IMR-90 (cell line): ENCODE measurements at regions not wholly inside any gene's neighbourhood (a gene's known extent, or its start where the extent isn't known, plus 50 kb on each side); places are given as distances from the start of the nearest gene placed in this dataset.

Source experiments
- ATAC-seq: fragments of 200-7000 bp; cut with Tn5 transposase; 2 replicates; pipeline ENCODE4 v1.9.1; 2020; ENCODE audit warnings: low read depth, mild to moderate bottlenecking, moderate library complexity
- BruUV-seq: library from RNA; stranded (reverse); fragments of 400-500 nt; replicated peaks from 2 replicates; lab custom pipeline; 2021; lab: Mats Ljungman, UMichigan
- CTCF ChIA-PET: fragments of 300-600 bp; formaldehyde crosslinking; extraction: SDS; loops from one replicate; lab custom pipeline; 2021; ENCODE audit warnings: antibody characterized with exemption; lab: Yijun Ruan, JAX
- POLR2A ChIA-PET: fragments of 300-600 bp; sonication (Branson Sonifier 250); formaldehyde crosslinking; loops from one replicate; lab custom pipeline; 2022; ENCODE audit warnings: antibody characterized with exemption; ENCODE audit not compliant: unreplicated experiment; lab: Charles Lee
- DNase-seq: peaks from one replicate; pipeline ENCODE4 v3.0.0; 2013
- H2AFZ ChIP-seq: replicated peaks from 2 replicates; pipeline ENCODE3; 2013; ENCODE audit warnings: low read length, mild to moderate bottlenecking; ENCODE audit not compliant: poor library complexity
- H2AK5ac ChIP-seq: 2 replicates; pipeline ENCODE4 v1.6.1; 2013; ENCODE audit warnings: low read depth, low read length, inconsistent platforms
- H2AK9ac ChIP-seq: replicated peaks from 2 replicates; pipeline ENCODE3; 2013; ENCODE audit warnings: mild to moderate bottlenecking, low read depth, low read length, moderate library complexity; ENCODE audit not compliant: poor library complexity
- H2BK120ac ChIP-seq: 2 replicates; pipeline ENCODE4 v1.6.1; 2013; ENCODE audit warnings: low read depth, low read length, inconsistent platforms
- H2BK15ac ChIP-seq: 3 replicates; pipeline ENCODE4 v1.6.1; 2013; ENCODE audit warnings: low read depth, low read length, inconsistent platforms
- H2BK20ac ChIP-seq: 2 replicates; pipeline ENCODE4 v1.6.1; 2013; ENCODE audit warnings: low read depth, mild to moderate bottlenecking, inconsistent platforms, low read length, moderate library complexity
- H2BK5ac ChIP-seq: 2 replicates; pipeline ENCODE4 v1.6.1; 2013; ENCODE audit warnings: mild to moderate bottlenecking, low read depth, low read length, inconsistent platforms; ENCODE audit not compliant: poor library complexity, severe bottlenecking
- H3K14ac ChIP-seq: replicated peaks from 2 replicates; pipeline ENCODE4 v1.6.1; 2013; ENCODE audit warnings: low read depth, low read length, inconsistent platforms
- H3K18ac ChIP-seq: 2 replicates; pipeline ENCODE4 v1.6.1; 2013; ENCODE audit warnings: low read depth, low read length, control low read depth
- H3K23ac ChIP-seq: 2 replicates; pipeline ENCODE4 v1.6.1; 2013; ENCODE audit warnings: low read depth, low read length, inconsistent platforms
- H3K27ac ChIP-seq: 2 replicates; pipeline ENCODE4 v1.5.1; 2013; ENCODE audit warnings: mild to moderate bottlenecking, control low read depth, low read length; ENCODE audit not compliant: insufficient read depth
- H3K27me3 ChIP-seq: 2 replicates; pipeline ENCODE4 v1.6.1; 2013; ENCODE audit warnings: low read length; ENCODE audit not compliant: control insufficient read depth, insufficient read depth
- H3K36me3 ChIP-seq: 2 replicates; pipeline ENCODE4 v1.6.1; 2013; ENCODE audit warnings: low read length, mixed read lengths; ENCODE audit not compliant: control insufficient read depth, insufficient read depth
- H3K4ac ChIP-seq: 2 replicates; pipeline ENCODE4 v1.6.1; 2013; ENCODE audit warnings: low read depth, low read length, inconsistent platforms
- H3K4me1 ChIP-seq: 2 replicates; pipeline ENCODE4 v1.6.1; 2013; ENCODE audit warnings: low read length, mixed read lengths; ENCODE audit not compliant: control insufficient read depth, insufficient read depth
- H3K4me2 ChIP-seq: 2 replicates; pipeline ENCODE4 v1.6.1; 2013; ENCODE audit warnings: low read depth, mild to moderate bottlenecking, control low read depth, low read length, moderate library complexity
- H3K4me3 ChIP-seq: 2 replicates; pipeline ENCODE4 v1.5.1; 2013; ENCODE audit warnings: low read depth, mild to moderate bottlenecking, control low read depth, low read length, moderate library complexity; ENCODE audit not compliant: insufficient read depth
- H3K56ac ChIP-seq: 2 replicates; pipeline ENCODE4 v1.6.1; 2013; ENCODE audit warnings: low read length, inconsistent platforms; ENCODE audit not compliant: insufficient read depth; ENCODE audit errors: extremely low read depth
- H3K79me1 ChIP-seq, 2 experiments: 2 replicates each; pipeline ENCODE4 v1.6.1; 2013; ENCODE audit warnings: low read length in 2 of 2, inconsistent platforms in 1 of 2, low read depth in 1 of 2
- H3K9ac ChIP-seq: 2 replicates; pipeline ENCODE4 v1.6.1; 2013; ENCODE audit warnings: low read depth, low read length, control low read depth
- H3K9me1 ChIP-seq: 2 replicates; pipeline ENCODE4 v1.6.1; 2013; ENCODE audit warnings: low read length, inconsistent platforms; ENCODE audit not compliant: insufficient read depth
- H3K9me3 ChIP-seq: 2 replicates; pipeline ENCODE4 v1.6.1; 2013; ENCODE audit warnings: low read length; ENCODE audit not compliant: control insufficient read depth, insufficient read depth
- H4K20me1 ChIP-seq: 2 replicates; pipeline ENCODE4 v1.6.1; 2013; ENCODE audit warnings: low read length, inconsistent platforms; ENCODE audit not compliant: insufficient read depth
- H4K5ac ChIP-seq: 2 replicates; pipeline ENCODE4 v1.6.1; 2013; ENCODE audit warnings: mild to moderate bottlenecking, low read depth, low read length, control low read depth
- H4K8ac ChIP-seq, 2 experiments: 2 replicates each; pipeline ENCODE4 v1.6.1; 2013; ENCODE audit warnings: low read depth in 2 of 2, low read length in 2 of 2, control low read depth in 1 of 2, inconsistent platforms in 1 of 2
- H4K91ac ChIP-seq: 2 replicates; pipeline ENCODE4 v1.6.1; 2013; ENCODE audit warnings: low read depth, low read length, inconsistent platforms; ENCODE audit not compliant: insufficient read depth
- BHLHE40 ChIP-seq: fragments of 150-350 bp; IDR thresholded peaks from 2 replicates; pipeline ENCODE4 v1.6.1; 2016; ENCODE audit warnings: mild to moderate bottlenecking, low read depth, low read length
- CEBPB ChIP-seq: IDR thresholded peaks from 2 replicates; pipeline ENCODE4 v1.6.1; 2012; ENCODE audit warnings: low read depth, low read length, improper control_type of control experiment
- CHD1 ChIP-seq: IDR thresholded peaks from 2 replicates; pipeline ENCODE4 v1.6.1; 2012; ENCODE audit warnings: low read depth, low read length, improper control_type of control experiment
- CTCF ChIP-seq: conservative IDR thresholded peaks from 2 replicates; pipeline ENCODE4 v1.5.1; 2012; ENCODE audit warnings: mild to moderate bottlenecking, low read depth, low read length, improper control_type of control experiment
- ELK1 ChIP-seq: fragments of 150-350 bp; IDR thresholded peaks from 2 replicates; pipeline ENCODE4 v1.6.1; 2016; ENCODE audit warnings: low read depth, mild to moderate bottlenecking, low read length, moderate library complexity, borderline replicate concordance
- FOS ChIP-seq: fragments of 150-350 bp; IDR thresholded peaks from 2 replicates; pipeline ENCODE4 v1.6.1; 2016; ENCODE audit warnings: low read depth, low read length
- MAFK ChIP-seq: IDR thresholded peaks from 2 replicates; pipeline ENCODE4 v1.6.1; 2012; ENCODE audit warnings: low read depth, low read length, improper control_type of control experiment
- MAZ ChIP-seq: IDR thresholded peaks from 2 replicates; pipeline ENCODE4 v1.6.1; 2012; ENCODE audit warnings: low read depth, mild to moderate bottlenecking, low read length, improper control_type of control experiment, moderate library complexity, borderline replicate concordance
- MXI1 ChIP-seq: IDR thresholded peaks from 2 replicates; pipeline ENCODE4 v1.6.1; 2012; ENCODE audit warnings: low read depth, mild to moderate bottlenecking, low read length, moderate library complexity, borderline replicate concordance
- NFE2L2 ChIP-seq: fragments of 150-350 bp; IDR thresholded peaks from 2 replicates; pipeline ENCODE4 v1.6.1; 2016; ENCODE audit warnings: low read depth, mild to moderate bottlenecking, low read length
- POLR2A ChIP-seq: IDR thresholded peaks from 2 replicates; pipeline ENCODE4 v1.6.1; 2012; ENCODE audit warnings: mild to moderate bottlenecking, low read depth, low read length
- RAD21 ChIP-seq: IDR thresholded peaks from 2 replicates; pipeline ENCODE4 v1.6.1; 2012; ENCODE audit warnings: low read length, improper control_type of control experiment
- RCOR1 ChIP-seq: IDR thresholded peaks from 2 replicates; pipeline ENCODE4 v1.6.1; 2012; ENCODE audit warnings: mild to moderate bottlenecking, low read length, improper control_type of control experiment; ENCODE audit not compliant: insufficient replicate concordance
- RFX5 ChIP-seq: IDR thresholded peaks from 2 replicates; pipeline ENCODE4 v1.8.0; 2012; ENCODE audit warnings: low read depth, mild to moderate bottlenecking, low read length, moderate library complexity
- SMC3 ChIP-seq: fragments of 150-350 bp; IDR thresholded peaks from 2 replicates; pipeline ENCODE4 v1.6.1; 2016; ENCODE audit warnings: low read depth, mild to moderate bottlenecking, antibody characterized with exemption, low read length, moderate library complexity
- USF2 ChIP-seq: fragments of 150-350 bp; IDR thresholded peaks from 2 replicates; pipeline ENCODE4 v1.6.1; 2017; ENCODE audit warnings: mild to moderate bottlenecking, antibody characterized with exemption, low read length, low read depth
- WGBS, 2 experiments: methylation state at CpG; one replicate each; pipeline versions ENCODE4 v1.1.5 to v1.1.7; 2013; ENCODE audit warnings: missing lambda C conversion rate in 2 of 2; ENCODE audit not compliant: insufficient read length in 1 of 2; ENCODE audit errors: extremely low coverage in 2 of 2; 5-methylcytosine and 5-hydroxymethylcytosine counted together
- dilution Hi-C: fragments of 300-500 bp; cut with HindIII; formaldehyde crosslinking; loops from one replicate; pipeline ENCODE4 v1.14.3; 2018; ENCODE audit warnings: low sequenced_read_pairs; ENCODE audit not compliant: unreplicated experiment
- in situ Hi-C: fragments of 300-500 bp; cut with MboI; formaldehyde crosslinking; loops from 3 replicates; pipeline ENCODE4 v1.14.3; 2019; ENCODE audit warnings: low sequenced_read_pairs, inconsistent platforms, mixed read lengths
- intact Hi-C: fragments of 100-400 bp; cut with micrococcal nuclease; formaldehyde crosslinking; loops from 2 replicates; pipeline ENCODE4 v1.10.0; 2022

GRCh38 chr6:44558024-44558831 is 170.7 kb downstream of the CDC5L start:
- no peak overlapping the region for H2AK9ac ChIP-seq
- H3K79me1 ChIP-seq, result no peaks in the 10 kb centered on the region
- no peak overlapping the region for H4K5ac ChIP-seq
- peaks cover 1% of the 10 kb centered on the region; the same call in 1 of the 2 replicates for H3K9me1 ChIP-seq
- H3K9me3 ChIP-seq, result no peaks in the 10 kb centered on the region
- no peak for DNase-seq
- no peak overlapping the region for H3K56ac ChIP-seq
- no peak for TF ChIP-seq CEBPB
- TF ChIP-seq RFX5, result no peak
- TF ChIP-seq CTCF, result no peak
- no peak for TF ChIP-seq USF2
- TF ChIP-seq MAFK, result no peak
- no peak for TF ChIP-seq MXI1
- TF ChIP-seq SMC3, result no peak
- TF ChIP-seq RAD21, result no peak
- TF ChIP-seq POLR2A, result no peak
- TF ChIP-seq NFE2L2, result no peak
- no peak for TF ChIP-seq RCOR1
- no peak for TF ChIP-seq ELK1
- TF ChIP-seq BHLHE40, result no peak
- no peak for TF ChIP-seq CHD1
- TF ChIP-seq MAZ, result no peak
- TF ChIP-seq FOS, result no peak
- H2BK15ac ChIP-seq, result no peak overlapping the region
- in situ Hi-C loops (no loop called here), dilution Hi-C loops (no loop called here), intact Hi-C loops (no loop called here)
- no peak overlapping the region for H4K91ac ChIP-seq
- no peak for ATAC-seq
- H2AFZ ChIP-seq, result no peak overlapping the region
- H3K4me2 ChIP-seq, result no peak overlapping the region
- no peak overlapping the region for H3K14ac ChIP-seq
- H3K27me3 ChIP-seq, result peaks cover 56% of the 10 kb centered on the region
- H4K20me1 ChIP-seq, result no peaks in the 10 kb centered on the region
- no peak overlapping the region for H2BK5ac ChIP-seq
- no peak overlapping the region for H2AK5ac ChIP-seq
- ChIA-PET CTCF (no interaction called here), POLR2A (no interaction called here)
- H2BK20ac ChIP-seq, result no peak overlapping the region
- H3K27ac ChIP-seq, result no peak overlapping the region
- no peak overlapping the region for H3K4ac ChIP-seq
- H3K4me3 ChIP-seq, result no peak overlapping the region
- no peak overlapping the region for H2BK120ac ChIP-seq
- no peak overlapping the region for H3K9ac ChIP-seq
- H3K4me1 ChIP-seq, result no peaks in the 10 kb centered on the region; the same call in 1 of the 2 replicates
- no peak overlapping the region for H3K23ac ChIP-seq
- BruUV-seq, result no TSS peak
- H3K18ac ChIP-seq, result no peak overlapping the region
- 50% methylated on average over 3 of the region's 7 CpGs; no CpG with 5 or more reads in 1 of the 2 experiments for WGBS, 2 experiments
- no peak overlapping the region for H4K8ac ChIP-seq
- H3K36me3 ChIP-seq, result no peaks in the 10 kb centered on the region
